WI38 (cell line): ENCODE measurements at regions not wholly inside any gene's neighbourhood (a gene's known extent, or its start where the extent isn't known, plus 50 kb on each side); places are given as distances from the start of the nearest gene placed in this dataset.

Source experiments
- H3K4me3 ChIP-seq: 2 replicates; pipeline ENCODE4 v1.5.1; 2011; ENCODE audit warnings: low read depth, mild to moderate bottlenecking, control low read depth, low read length
- CTCF ChIP-seq: IDR thresholded peaks from 2 replicates; pipeline ENCODE4 v1.5.1; 2012; ENCODE audit warnings: low read depth, mild to moderate bottlenecking, control low read depth, low read length

DNA sequence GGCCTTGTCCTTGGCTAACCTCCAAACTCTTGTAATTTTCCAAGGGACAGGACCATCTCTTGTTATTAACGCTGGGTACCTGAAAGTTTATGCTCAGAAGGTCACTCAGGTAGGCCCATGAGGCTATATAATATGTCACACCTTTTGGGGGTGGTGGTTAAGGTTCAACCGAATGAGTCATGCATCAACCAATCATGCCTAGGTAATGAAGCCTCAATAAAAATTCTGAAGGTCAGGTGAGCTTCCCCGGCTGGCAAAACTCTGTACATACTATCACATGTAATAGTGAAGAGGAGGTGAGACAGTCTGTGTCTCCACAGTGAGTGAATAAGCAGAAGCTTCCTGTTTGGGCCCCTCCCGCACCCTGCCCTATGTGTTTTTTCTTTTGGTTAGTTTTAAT is 424.9 kb downstream of the PCDH17 start:
- TF ChIP-seq CTCF, result no peak
- H3K4me3 ChIP-seq, result no peak overlapping the region

DNA sequence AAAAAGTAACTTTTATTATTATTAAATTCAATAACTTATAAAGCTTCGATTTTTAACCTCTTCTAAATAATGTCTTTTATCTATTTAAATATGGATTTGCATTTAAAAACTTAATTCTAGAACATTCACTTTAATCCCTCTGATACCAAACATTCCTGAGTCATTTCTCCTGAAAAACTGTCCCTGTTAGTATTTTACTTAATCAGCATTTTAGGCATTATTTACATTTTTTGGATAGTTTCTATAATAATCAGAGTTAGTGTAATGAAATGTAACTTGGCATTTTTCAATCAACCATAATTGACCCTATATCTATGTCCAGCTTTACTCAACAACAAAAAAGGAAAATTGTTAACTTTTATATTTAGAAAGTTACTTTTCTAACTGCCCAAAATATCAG is 428.1 kb downstream of the PCDH17 start:
- TF ChIP-seq CTCF, result no peak
- no peak overlapping the region for H3K4me3 ChIP-seq

- TF ChIP-seq CTCF, result no peak
Observed at GRCh38 chr13:58080806-58081205, 449.3 kb downstream of the PCDH17 start.

DNA sequence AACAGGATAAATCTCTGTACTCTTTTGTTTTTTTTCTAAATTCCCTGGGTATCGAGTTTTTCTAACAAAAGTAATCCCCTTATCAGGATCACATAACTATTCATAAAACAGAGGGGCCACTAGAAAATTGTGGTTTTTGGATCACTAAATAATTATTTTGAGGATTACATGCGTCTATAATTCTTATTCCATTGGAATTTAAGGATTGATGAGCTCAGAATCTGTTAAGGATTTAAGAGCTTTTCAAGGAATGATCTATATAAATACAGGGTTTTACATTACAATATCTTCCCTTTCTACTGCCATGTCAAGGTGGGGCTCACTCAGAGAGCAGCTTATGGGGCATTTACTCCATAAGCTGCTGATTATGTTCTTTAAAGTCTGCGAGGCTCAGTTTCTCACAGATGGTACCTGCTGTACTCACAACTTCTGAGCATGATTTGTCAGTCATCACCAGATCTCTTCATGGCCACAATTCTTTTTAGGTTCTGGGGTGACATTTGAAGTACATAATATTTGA is 449.8 kb downstream of the PCDH17 start:
- TF ChIP-seq CTCF, result no peak
- no peak overlapping the region for H3K4me3 ChIP-seq

More at GRCh38 chr13:58080806-58081205, 449.3 kb downstream of the PCDH17 start:
- H3K4me3 ChIP-seq, result no peak overlapping the region

DNA sequence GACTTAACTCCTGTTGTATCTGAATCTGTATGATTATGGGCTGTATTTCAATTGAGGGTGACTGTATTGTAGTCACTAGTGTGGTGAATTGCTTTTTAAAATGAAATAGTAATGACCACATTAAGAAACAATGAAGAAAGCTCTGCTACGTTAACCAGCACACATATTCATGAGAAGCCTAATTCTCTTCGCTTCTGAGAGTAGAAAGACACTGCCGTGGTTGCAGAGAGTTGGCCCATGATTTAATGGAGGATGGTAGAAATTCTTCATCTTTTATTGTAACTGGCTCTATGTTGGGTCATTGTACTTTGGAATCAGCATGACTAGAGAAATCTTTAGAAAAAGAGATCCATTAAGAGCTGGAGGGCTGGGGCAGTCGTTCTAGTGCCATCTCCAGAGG is 451.5 kb downstream of the PCDH17 start:
- TF ChIP-seq CTCF, result no peak
- no peak overlapping the region for H3K4me3 ChIP-seq

- TF ChIP-seq CTCF, result no peak
- H3K4me3 ChIP-seq, result no peak overlapping the region
Observed at GRCh38 chr13:58085274-58085673, 453.7 kb downstream of the PCDH17 start.

DNA sequence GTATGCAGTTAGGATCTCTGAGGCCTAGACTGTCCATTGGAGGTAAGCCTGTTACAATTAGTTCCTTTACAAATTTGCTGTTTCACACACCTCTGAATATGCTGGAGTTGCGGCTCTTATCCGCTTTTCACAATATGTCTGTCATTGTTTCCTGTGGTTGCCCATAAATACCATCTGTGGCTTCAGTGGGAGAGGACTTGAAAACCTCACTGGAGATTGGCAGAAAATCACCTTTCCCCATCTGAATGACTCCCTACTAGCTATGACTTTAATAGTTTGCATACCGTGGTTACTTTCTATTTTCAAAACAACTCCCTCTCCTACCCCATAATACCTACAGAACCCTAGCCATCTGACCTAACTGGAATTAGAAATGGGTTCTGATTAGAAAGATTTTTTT is 454.3 kb downstream of the PCDH17 start:
- no peak for TF ChIP-seq CTCF
- H3K4me3 ChIP-seq, result no peak overlapping the region
